ENCODE measurements at regions not wholly inside any gene's neighbourhood (a gene's known extent, or its start where the extent isn't known, plus 50 kb on each side); places are given as distances from the start of the nearest gene placed in this dataset.

DNA sequence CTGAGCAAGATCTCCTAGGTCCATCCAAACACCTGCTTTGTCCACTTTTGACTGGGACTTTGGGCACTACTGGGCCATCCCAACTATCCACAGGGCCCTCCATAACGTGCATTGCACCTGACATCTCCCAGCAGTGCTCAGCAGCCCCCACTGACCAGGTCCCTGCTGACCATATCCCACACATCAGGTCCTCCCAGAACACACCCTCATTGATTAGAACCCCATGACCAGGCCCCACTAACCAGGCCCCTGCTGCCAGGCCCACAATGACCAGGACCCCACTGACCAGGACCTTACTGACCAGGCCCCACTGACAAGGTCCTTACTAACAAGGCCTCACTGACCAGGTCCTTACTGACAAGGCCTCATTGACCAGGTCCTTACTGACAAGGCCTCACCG, 93.9 kb upstream of the CTSV start (continued):
- TF ChIP-seq, protein P1, sequence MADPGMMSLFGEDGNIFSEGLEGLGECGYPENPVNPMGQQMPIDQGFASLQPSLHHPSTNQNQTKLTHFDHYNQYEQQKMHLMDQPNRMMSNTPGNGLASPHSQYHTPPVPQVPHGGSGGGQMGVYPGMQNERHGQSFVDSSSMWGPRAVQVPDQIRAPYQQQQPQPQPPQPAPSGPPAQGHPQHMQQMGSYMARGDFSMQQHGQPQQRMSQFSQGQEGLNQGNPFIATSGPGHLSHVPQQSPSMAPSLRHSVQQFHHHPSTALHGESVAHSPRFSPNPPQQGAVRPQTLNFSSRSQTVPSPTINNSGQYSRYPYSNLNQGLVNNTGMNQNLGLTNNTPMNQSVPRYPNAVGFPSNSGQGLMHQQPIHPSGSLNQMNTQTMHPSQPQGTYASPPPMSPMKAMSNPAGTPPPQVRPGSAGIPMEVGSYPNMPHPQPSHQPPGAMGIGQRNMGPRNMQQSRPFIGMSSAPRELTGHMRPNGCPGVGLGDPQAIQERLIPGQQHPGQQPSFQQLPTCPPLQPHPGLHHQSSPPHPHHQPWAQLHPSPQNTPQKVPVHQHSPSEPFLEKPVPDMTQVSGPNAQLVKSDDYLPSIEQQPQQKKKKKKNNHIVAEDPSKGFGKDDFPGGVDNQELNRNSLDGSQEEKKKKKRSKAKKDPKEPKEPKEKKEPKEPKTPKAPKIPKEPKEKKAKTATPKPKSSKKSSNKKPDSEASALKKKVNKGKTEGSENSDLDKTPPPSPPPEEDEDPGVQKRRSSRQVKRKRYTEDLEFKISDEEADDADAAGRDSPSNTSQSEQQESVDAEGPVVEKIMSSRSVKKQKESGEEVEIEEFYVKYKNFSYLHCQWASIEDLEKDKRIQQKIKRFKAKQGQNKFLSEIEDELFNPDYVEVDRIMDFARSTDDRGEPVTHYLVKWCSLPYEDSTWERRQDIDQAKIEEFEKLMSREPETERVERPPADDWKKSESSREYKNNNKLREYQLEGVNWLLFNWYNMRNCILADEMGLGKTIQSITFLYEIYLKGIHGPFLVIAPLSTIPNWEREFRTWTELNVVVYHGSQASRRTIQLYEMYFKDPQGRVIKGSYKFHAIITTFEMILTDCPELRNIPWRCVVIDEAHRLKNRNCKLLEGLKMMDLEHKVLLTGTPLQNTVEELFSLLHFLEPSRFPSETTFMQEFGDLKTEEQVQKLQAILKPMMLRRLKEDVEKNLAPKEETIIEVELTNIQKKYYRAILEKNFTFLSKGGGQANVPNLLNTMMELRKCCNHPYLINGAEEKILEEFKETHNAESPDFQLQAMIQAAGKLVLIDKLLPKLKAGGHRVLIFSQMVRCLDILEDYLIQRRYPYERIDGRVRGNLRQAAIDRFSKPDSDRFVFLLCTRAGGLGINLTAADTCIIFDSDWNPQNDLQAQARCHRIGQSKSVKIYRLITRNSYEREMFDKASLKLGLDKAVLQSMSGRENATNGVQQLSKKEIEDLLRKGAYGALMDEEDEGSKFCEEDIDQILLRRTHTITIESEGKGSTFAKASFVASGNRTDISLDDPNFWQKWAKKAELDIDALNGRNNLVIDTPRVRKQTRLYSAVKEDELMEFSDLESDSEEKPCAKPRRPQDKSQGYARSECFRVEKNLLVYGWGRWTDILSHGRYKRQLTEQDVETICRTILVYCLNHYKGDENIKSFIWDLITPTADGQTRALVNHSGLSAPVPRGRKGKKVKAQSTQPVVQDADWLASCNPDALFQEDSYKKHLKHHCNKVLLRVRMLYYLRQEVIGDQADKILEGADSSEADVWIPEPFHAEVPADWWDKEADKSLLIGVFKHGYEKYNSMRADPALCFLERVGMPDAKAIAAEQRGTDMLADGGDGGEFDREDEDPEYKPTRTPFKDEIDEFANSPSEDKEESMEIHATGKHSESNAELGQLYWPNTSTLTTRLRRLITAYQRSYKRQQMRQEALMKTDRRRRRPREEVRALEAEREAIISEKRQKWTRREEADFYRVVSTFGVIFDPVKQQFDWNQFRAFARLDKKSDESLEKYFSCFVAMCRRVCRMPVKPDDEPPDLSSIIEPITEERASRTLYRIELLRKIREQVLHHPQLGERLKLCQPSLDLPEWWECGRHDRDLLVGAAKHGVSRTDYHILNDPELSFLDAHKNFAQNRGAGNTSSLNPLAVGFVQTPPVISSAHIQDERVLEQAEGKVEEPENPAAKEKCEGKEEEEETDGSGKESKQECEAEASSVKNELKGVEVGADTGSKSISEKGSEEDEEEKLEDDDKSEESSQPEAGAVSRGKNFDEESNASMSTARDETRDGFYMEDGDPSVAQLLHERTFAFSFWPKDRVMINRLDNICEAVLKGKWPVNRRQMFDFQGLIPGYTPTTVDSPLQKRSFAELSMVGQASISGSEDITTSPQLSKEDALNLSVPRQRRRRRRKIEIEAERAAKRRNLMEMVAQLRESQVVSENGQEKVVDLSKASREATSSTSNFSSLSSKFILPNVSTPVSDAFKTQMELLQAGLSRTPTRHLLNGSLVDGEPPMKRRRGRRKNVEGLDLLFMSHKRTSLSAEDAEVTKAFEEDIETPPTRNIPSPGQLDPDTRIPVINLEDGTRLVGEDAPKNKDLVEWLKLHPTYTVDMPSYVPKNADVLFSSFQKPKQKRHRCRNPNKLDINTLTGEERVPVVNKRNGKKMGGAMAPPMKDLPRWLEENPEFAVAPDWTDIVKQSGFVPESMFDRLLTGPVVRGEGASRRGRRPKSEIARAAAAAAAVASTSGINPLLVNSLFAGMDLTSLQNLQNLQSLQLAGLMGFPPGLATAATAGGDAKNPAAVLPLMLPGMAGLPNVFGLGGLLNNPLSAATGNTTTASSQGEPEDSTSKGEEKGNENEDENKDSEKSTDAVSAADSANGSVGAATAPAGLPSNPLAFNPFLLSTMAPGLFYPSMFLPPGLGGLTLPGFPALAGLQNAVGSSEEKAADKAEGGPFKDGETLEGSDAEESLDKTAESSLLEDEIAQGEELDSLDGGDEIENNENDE (IDR thresholded peaks at IDR 0.05; ENCODE audit: insufficient replicate concordance, low read length): no peak
- TF ChIP-seq, protein P2, sequence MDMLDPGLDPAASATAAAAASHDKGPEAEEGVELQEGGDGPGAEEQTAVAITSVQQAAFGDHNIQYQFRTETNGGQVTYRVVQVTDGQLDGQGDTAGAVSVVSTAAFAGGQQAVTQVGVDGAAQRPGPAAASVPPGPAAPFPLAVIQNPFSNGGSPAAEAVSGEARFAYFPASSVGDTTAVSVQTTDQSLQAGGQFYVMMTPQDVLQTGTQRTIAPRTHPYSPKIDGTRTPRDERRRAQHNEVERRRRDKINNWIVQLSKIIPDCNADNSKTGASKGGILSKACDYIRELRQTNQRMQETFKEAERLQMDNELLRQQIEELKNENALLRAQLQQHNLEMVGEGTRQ (IDR thresholded peaks at IDR 0.05; ENCODE audit: low read length): no peak
- TF ChIP-seq BCL11A (IDR thresholded peaks at IDR 0.05; ENCODE audit: low read depth in 2 of 2, low read length in 2 of 2) (no peak), GABPA (IDR thresholded peaks at IDR 0.05; ENCODE audit: borderline replicate concordance, insufficient read depth, low read length) (no peak), TAF7 (optimal IDR thresholded peaks at IDR 0.05; ENCODE audit: borderline replicate concordance, low read depth, low read length) (no peak), CHD1 (IDR thresholded peaks at IDR 0.05; ENCODE audit: low read depth, low read length) (no peak), JUND (IDR thresholded peaks at IDR 0.05; ENCODE audit: low read length) (no peak), KDM5A (IDR thresholded peaks at IDR 0.05; ENCODE audit: low read length) (no peak), KDM4A (IDR thresholded peaks at IDR 0.05; ENCODE audit: low read depth, low read length, severe bottlenecking) (no peak), CBX5 (IDR thresholded peaks at IDR 0.05; ENCODE audit: low read depth, low read length) (no peak), CBX8 (IDR thresholded peaks at IDR 0.05; ENCODE audit: borderline replicate concordance, low read depth, low read length) (no peak)

Measured in H1 (cell line).